ENCODE measurements at regions not wholly inside any gene's neighbourhood (a gene's known extent, or its start where the extent isn't known, plus 50 kb on each side); places are given as distances from the start of the nearest gene placed in this dataset.

GRCh38 chr1:98205291-98206017 is 284.6 kb upstream of the DPYD start:
- TF ChIP-seq POLR2A (IDR thresholded peaks at IDR 0.05): no peak
- TF ChIP-seq, protein P1, sequence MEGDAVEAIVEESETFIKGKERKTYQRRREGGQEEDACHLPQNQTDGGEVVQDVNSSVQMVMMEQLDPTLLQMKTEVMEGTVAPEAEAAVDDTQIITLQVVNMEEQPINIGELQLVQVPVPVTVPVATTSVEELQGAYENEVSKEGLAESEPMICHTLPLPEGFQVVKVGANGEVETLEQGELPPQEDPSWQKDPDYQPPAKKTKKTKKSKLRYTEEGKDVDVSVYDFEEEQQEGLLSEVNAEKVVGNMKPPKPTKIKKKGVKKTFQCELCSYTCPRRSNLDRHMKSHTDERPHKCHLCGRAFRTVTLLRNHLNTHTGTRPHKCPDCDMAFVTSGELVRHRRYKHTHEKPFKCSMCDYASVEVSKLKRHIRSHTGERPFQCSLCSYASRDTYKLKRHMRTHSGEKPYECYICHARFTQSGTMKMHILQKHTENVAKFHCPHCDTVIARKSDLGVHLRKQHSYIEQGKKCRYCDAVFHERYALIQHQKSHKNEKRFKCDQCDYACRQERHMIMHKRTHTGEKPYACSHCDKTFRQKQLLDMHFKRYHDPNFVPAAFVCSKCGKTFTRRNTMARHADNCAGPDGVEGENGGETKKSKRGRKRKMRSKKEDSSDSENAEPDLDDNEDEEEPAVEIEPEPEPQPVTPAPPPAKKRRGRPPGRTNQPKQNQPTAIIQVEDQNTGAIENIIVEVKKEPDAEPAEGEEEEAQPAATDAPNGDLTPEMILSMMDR (IDR thresholded peaks at IDR 0.05): no peak
